Islet precursor cell (in vitro differentiated cells): ENCODE measurements at regions not wholly inside any gene's neighbourhood (a gene's known extent, or its start where the extent isn't known, plus 50 kb on each side); places are given as distances from the start of the nearest gene placed in this dataset.

Experiments
- DNase-seq: peaks from one replicate; pipeline ENCODE4 v3.0.0-alpha.2; 2018

DNA sequence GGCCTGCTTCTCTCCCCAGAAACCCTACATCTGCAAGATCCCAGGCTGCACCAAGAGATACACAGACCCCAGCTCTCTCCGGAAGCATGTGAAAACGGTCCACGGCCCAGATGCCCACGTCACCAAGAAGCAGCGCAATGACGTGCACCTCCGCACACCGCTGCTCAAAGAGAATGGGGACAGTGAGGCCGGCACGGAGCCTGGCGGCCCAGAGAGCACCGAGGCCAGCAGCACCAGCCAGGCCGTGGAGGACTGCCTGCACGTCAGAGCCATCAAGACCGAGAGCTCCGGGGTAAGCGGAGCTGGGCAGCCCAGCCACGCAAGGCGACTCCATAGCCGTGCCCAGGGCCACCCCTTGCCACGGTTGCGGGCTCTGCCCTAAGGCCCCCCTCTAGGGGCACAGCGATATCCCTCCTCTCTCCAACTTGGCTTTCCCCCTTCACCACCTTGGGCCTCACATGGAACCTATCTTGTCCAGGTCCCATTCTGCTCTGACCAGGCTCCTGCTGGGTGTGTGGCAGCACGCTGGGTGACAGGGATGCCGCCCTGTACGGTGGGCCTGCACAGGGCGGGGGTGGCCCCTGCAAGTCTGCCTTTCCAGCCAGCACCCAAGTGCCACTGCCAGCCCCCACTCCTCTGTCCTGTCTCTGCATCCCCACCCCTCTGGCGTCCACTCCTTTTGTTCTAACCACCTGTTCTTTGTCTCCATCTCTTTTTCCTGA, 248.9 kb downstream of the GLI2 start:
- DNase-seq, result no peak

- no peak for DNase-seq
Observed at GRCh38 chr2:120985174-120985996, 249.7 kb downstream of the GLI2 start.

- DNase-seq, result no peak
Observed at GRCh38 chr2:120985997-120986651, 250.5 kb downstream of the GLI2 start.

- peak; percentile 32 for DNase-seq
Observed at GRCh38 chr2:120986898-120987650, 251.4 kb downstream of the GLI2 start.

DNA sequence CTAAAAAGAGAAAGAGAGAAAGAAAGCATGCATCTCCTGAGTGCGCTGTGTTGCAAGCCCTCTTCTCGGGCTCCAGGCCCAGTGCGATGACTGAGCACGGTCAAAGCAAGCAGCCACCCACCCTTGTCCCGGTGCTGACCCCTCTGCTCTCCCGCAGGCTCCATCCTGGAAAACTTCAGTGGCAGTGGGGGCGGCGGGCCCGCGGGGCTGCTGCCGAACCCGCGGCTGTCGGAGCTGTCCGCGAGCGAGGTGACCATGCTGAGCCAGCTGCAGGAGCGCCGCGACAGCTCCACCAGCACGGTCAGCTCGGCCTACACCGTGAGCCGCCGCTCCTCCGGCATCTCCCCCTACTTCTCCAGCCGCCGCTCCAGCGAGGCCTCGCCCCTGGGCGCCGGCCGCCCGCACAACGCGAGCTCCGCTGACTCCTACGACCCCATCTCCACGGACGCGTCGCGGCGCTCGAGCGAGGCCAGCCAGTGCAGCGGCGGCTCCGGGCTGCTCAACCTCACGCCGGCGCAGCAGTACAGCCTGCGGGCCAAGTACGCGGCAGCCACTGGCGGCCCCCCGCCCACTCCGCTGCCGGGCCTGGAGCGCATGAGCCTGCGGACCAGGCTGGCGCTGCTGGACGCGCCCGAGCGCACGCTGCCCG, 252.5 kb downstream of the GLI2 start:
- DNase-seq, result peak; percentile 44

DNA sequence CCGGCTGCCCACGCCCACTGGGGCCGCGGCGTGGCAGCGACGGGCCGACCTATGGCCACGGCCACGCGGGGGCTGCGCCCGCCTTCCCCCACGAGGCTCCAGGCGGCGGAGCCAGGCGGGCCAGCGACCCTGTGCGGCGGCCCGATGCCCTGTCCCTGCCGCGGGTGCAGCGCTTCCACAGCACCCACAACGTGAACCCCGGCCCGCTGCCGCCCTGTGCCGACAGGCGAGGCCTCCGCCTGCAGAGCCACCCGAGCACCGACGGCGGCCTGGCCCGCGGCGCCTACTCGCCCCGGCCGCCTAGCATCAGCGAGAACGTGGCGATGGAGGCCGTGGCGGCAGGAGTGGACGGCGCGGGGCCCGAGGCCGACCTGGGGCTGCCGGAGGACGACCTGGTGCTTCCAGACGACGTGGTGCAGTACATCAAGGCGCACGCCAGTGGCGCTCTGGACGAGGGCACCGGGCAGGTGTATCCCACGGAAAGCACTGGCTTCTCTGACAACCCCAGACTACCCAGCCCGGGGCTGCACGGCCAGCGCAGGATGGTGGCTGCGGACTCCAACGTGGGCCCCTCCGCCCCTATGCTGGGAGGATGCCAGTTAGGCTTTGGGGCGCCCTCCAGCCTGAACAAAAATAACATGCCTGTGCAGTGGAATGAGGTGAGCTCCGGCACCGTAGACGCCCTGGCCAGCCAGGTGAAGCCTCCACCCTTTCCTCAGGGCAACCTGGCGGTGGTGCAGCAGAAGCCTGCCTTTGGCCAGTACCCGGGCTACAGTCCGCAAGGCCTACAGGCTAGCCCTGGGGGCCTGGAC, 253.2 kb downstream of the GLI2 start:
- peak; percentile 42 for DNase-seq

GRCh38 chr2:120989512-120990441, 254.1 kb downstream of the GLI2 start:
- DNase-seq, result peak; percentile 40

DNA sequence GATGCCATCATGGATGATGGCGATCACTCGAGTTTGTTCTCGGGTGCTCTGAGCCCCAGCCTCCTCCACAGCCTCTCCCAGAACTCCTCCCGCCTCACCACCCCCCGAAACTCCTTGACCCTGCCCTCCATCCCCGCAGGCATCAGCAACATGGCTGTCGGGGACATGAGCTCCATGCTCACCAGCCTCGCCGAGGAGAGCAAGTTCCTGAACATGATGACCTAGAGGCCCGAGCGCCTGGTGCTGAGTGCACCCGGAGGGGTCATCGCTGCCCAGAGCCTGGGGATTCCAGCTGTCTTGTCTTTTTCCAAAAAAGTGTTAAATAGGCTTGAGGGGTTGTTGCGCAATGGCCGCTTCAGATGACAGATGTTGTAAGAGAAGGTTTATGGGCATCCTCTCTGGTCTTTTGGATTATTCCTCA, 254.8 kb downstream of the GLI2 start:
- DNase-seq, result peak; percentile 43

DNA sequence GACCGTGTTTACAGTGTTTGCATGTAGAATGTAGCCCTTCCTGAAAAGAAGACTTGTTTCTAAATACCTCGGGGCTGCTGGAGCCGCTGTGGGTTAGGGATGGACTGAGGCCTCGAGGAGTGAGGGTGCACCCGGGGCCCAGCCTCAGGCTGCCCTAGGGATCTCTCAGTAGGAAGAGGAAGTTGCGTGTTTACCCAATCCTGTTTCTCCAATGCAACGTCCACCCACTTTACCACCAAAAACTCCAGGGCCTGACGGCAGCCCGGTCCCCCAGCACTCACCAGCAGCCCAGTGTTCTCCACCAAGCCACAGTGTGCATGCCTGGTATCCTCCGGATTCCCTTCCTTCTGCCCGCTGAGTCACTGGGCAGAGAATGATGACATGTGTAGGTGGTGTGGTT, 255.8 kb downstream of the GLI2 start:
- DNase-seq, result peak; percentile 39

GRCh38 chr2:120992791-120993555, 257.3 kb downstream of the GLI2 start:
- peak; percentile 34 for DNase-seq

- DNase-seq, result no peak
Observed at GRCh38 chr2:120993661-120994060, 258.0 kb downstream of the GLI2 start.

DNA sequence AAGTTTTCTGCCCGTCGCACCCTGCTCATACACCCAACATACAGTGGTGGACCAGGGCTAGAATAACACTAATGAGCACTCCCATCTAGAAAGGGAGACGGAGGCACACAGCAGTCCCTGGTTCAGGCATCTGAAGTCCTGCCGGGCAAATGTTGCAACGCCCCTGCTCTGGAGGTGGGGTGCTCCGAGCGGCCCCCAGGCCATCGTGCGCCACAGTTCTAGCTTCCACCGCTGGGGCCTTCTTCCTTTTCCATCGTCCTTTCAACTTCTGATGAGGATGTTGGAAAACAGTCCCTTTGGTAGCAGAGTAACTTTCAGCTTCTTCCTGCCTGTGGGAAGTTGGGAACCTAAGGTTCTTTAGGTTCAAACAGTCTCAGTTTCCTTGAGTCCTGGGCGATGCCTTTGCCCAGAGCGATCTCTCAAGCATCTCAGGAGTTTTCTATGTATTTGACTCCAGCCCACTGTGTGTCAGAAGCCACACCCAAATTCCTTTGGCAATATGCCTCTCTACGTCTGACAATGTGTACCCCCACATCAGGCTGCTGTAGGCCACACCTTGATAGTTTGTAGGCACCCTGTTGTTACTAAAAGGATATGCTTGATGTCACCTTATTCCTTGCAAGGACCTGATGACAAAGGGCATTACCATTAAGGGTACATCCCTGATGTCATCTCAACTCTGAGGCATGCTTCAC, 258.8 kb downstream of the GLI2 start:
- peak; percentile 29 for DNase-seq

DNA sequence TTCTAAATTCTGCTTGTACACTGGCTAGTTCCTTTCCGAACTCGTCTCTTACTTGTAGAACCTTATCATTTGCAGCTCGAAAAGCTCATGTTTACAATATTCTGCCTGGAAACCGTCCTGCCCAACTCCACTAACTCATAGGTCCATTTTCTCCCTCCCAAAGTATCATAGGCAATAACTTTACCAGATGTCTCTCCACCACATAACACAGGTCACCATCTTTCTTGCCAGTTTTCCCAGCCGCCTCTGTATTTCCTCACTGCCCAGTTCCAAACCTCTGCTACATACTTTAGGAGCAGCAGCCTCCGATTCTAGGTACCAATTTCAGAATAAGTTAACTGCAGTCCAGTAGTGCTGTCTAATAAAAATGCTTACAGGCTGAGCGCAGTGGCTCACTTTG, 259.5 kb downstream of the GLI2 start:
- peak; percentile 11 for DNase-seq

DNA sequence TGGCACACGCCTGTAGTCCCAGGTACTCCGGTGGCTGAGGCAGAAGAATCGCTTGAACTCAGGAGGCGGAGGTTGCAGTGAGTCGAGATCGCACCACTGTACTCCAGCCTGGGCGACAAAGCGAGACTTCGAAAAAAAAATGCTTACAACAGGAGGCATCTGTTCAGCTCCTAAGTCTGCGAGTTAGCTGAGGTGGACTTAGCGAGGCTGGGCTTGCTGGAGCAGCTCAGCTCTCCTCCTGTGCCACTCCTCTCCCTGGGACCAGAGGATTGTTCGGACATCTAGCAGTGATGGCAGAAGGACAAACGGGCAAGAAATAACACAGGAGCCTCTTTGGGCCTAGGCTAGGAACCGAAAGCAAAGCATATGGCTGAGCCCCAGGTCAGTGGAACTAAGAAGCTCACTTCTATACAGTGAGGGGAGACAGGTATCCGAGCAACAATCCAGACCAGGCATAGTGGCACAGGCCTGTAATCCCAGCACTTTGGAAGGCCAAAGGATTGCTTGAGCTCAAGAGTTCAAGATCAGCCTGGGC, 260.1 kb downstream of the GLI2 start:
- DNase-seq, result peak; percentile 38

DNA sequence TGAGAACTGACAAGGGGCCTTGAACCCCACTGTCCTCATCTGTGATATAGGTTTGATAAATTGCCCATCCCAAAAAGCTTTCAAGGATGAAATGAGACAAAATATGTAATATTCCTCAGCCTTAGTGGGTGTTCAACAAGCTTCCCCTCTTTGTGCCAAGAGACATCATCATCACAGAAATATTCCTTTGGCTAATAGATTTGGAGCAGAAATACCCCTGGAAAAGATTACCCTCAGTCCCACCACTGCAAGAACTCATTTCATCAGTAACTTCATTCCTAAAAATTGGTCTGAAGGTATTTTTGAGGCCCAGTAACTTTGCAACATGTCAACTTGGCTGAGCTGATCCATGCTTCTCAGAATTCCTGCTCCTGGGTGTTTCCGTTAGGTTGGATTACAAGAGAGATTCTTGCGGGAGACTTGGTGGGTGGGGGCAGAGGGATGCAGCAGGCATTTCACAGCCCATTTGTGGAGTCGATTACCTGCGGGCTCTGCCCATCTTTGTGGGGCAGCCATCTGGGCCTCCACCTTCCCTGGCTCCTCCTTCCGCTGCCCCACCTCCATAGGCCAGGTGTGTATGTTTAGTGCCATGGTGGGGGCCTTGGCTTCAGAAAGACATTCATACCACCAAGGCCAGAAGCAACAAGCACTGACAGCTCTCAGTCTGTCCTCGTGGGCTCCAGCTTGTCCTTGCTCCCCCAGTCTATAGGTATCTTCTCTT, 263.9 kb downstream of the GLI2 start:
- no peak for DNase-seq

GRCh38 chr2:121000804-121001203, 265.1 kb downstream of the GLI2 start:
- DNase-seq, result no peak

DNA sequence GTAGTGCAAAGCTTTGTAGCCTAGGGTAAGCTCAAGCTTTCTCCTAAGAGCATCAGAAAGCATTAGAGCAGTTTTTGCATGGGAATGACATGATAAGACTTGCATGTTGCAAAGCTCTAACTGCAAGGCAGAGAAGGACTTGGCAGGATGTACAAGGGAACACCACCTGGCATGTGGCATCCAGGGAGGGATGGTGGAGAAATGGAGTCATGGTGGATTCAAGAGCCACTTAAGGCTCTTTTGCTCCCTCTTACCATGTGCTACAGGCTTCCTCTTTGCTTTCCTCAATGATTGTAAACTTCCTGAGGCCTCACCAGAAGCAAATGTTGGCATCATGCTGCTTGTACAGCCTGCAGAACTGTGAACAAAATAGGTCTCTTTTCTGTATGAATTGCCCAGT, 266.0 kb downstream of the GLI2 start:
- no peak for DNase-seq

DNA sequence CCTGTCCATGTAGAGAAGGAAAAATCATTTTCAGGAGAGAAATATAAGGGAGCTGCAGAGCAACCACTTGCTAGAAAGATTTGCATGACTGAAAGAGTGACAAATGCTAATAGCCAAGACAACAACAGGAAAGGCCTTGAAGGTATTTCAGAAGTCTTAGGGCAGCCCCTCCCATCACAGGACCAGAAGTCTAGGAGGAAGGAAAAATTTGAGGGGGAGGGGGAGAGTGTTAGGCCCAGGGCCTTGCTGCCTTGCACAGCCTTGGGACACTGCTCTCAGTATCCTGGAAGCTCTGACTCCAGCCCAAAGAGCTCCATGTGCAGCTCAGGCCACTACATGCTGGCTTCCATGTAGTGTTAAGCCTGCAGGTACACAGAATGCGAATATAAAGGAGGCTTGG, 266.9 kb downstream of the GLI2 start:
- DNase-seq, result peak; percentile 53
